BJ (cell line): ENCODE measurements at regions not wholly inside any gene's neighbourhood (a gene's known extent, or its start where the extent isn't known, plus 50 kb on each side); places are given as distances from the start of the nearest gene placed in this dataset.
A peak's percentile ranks its signal among the peaks of the same experiment; 100 is the strongest.

Experiments used
- CTCF ChIA-PET: fragments of 350-600 bp; formaldehyde crosslinking; extraction: SDS; loops from one replicate; lab custom pipeline; 2021; ENCODE audit warnings: antibody characterized with exemption, inconsistent platforms; lab: Yijun Ruan, JAX
- POLR2A ChIA-PET: fragments of 300-600 bp; sonication (Branson Sonifier 250); formaldehyde crosslinking; extraction: SDS; loops from one replicate; lab custom pipeline; 2021; ENCODE audit warnings: antibody characterized with exemption; lab: Charles Lee
- DNase-seq: peaks from one replicate; pipeline ENCODE4 v3.0.0-alpha.2; 2011; ENCODE audit warnings: low read depth
- H3K27me3 ChIP-seq: 2 replicates; pipeline ENCODE4 v1.6.0; 2011; ENCODE audit warnings: low read length; ENCODE audit not compliant: control insufficient read depth, insufficient read depth
- H3K36me3 ChIP-seq: 2 replicates; pipeline ENCODE4 v1.5.1; 2011; ENCODE audit warnings: low read length; ENCODE audit not compliant: control insufficient read depth, insufficient read depth
- H3K4me3 ChIP-seq: 2 replicates; pipeline ENCODE4 v1.5.1; 2011; ENCODE audit warnings: low read depth, mild to moderate bottlenecking, control low read depth, low read length
- TF ChIP-seq, protein P1 (sequence below): IDR thresholded peaks from 2 replicates; pipeline ENCODE4 v1.5.1; 2011; ENCODE audit warnings: low read depth, mild to moderate bottlenecking, control low read depth, inconsistent platforms, low read length, moderate library complexity; ENCODE audit not compliant: insufficient read depth

GRCh38 chr4:128462103-128462783, 174.6 kb upstream of the PGRMC2 start:
- CTCF ChIA-PET, result interaction anchor here (0.6 to 1.8 kb wide), 3 partner anchors 8 to 279 kb away, joined by 3 to 5 read pairs (median 4); no protein-coding TSS in a partner anchor
- Histone ChIP-seq H3K4me3 (no peak overlapping the region), H3K36me3 (no peaks in the 10 kb centered on the region), H3K27me3 (no peaks in the 10 kb centered on the region)
- TF ChIP-seq, protein P1, sequence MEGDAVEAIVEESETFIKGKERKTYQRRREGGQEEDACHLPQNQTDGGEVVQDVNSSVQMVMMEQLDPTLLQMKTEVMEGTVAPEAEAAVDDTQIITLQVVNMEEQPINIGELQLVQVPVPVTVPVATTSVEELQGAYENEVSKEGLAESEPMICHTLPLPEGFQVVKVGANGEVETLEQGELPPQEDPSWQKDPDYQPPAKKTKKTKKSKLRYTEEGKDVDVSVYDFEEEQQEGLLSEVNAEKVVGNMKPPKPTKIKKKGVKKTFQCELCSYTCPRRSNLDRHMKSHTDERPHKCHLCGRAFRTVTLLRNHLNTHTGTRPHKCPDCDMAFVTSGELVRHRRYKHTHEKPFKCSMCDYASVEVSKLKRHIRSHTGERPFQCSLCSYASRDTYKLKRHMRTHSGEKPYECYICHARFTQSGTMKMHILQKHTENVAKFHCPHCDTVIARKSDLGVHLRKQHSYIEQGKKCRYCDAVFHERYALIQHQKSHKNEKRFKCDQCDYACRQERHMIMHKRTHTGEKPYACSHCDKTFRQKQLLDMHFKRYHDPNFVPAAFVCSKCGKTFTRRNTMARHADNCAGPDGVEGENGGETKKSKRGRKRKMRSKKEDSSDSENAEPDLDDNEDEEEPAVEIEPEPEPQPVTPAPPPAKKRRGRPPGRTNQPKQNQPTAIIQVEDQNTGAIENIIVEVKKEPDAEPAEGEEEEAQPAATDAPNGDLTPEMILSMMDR, result no peak
- DNase-seq, result no peak
- POLR2A ChIA-PET, result no interaction called here

- Histone ChIP-seq H3K27me3 (no peaks in the 10 kb centered on the region), H3K36me3 (no peaks in the 10 kb centered on the region), H3K4me3 (no peak overlapping the region)
- TF ChIP-seq, protein P1, result no peak
- ChIA-PET CTCF (interaction anchor here (0.9 to 1.8 kb wide), 3 partner anchors 8 to 280 kb away, joined by 3 to 5 read pairs (median 3); no protein-coding TSS in a partner anchor), POLR2A (no interaction called here)
- DNase-seq, result peak; percentile 42
Observed at GRCh38 chr4:128461291-128462102, 173.9 kb upstream of the PGRMC2 start.

DNA sequence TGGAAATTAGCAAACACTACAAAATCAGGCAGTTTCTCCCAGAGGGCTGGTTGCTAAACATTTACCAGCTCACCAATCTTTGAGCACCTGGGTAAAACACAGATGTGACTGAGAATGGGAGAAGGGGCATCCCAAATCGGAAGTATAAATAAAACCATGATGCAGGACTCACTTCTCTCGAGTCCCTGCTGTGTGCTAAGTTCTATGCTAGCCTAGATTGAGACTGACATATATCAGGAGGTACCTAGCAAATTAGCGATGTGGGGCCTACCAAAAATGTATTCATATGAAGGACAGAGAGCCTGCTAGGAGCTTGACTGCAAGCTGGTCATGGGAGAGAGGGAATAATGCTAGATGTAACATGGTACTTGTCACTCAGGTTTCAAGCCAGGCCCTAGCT, 171.9 kb upstream of the PGRMC2 start:
- Histone ChIP-seq H3K4me3 (no peak overlapping the region), H3K27me3 (no peaks in the 10 kb centered on the region), H3K36me3 (no peaks in the 10 kb centered on the region)
- ChIA-PET POLR2A (no interaction called here), CTCF (interaction anchor here (0.7 to 1.4 kb wide), 2 partner anchors 11 to 21 kb away, joined by 4 read pairs; no protein-coding TSS in a partner anchor)
- TF ChIP-seq, protein P1, result no peak
- no peak for DNase-seq

DNA sequence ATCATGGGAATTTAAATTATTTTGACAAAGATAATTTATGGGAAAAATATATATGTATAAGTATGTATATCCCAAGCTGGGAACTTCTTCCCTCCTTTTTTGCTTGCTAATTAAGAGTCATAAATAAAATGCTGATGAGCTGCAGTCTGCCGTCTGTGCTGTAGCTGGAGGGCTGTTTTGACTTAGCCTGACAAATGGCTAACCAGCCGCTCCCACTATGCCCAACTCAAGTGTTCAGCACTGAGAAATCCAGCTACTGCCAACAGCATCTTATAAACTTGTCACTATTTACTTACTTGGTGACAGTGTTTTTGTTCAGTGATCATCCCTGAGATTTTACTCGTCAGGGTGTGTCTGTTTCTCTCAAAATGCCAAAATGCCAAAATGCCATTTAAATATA, 171.2 kb upstream of the PGRMC2 start:
- DNase-seq, result no peak
- ChIA-PET CTCF (interaction anchor here (0.7 to 1.4 kb wide), 3 partner anchors 10 to 31 kb away, joined by 3 to 4 read pairs (median 4); no protein-coding TSS in a partner anchor), POLR2A (no interaction called here)
- Histone ChIP-seq H3K27me3 (no peaks in the 10 kb centered on the region), H3K4me3 (no peak overlapping the region), H3K36me3 (no peaks in the 10 kb centered on the region)
- TF ChIP-seq, protein P1, result no peak

- ChIA-PET CTCF (interaction anchor here (0.7 kb wide), 1 partner anchor 117 kb away, joined by 3 read pairs; no protein-coding TSS in a partner anchor), POLR2A (no interaction called here)
- no peak for DNase-seq
- Histone ChIP-seq H3K36me3 (no peaks in the 10 kb centered on the region), H3K27me3 (no peaks in the 10 kb centered on the region), H3K4me3 (no peak overlapping the region)
- TF ChIP-seq, protein P1, result no peak
Observed at GRCh38 chr4:128457726-128458125, 170.1 kb upstream of the PGRMC2 start.
